ENCODE measurements at regions not wholly inside any gene's neighbourhood (a gene's known extent, or its start where the extent isn't known, plus 50 kb on each side); places are given as distances from the start of the nearest gene placed in this dataset.

GRCh38 chr16:85399583-85400284, 213.4 kb upstream of the GSE1 start:
- no peaks in the 10 kb centered on the region for H3K36me3 Mint-ChIP-seq (ENCODE audit: low read depth)
- H3K27ac Mint-ChIP-seq = no peak overlapping the region
- H3K9me3 Mint-ChIP-seq = no peaks in the 10 kb centered on the region
- no peaks in the 10 kb centered on the region for H3K4me1 Mint-ChIP-seq (ENCODE audit: low read depth)
- H3K4me3 Mint-ChIP-seq = no peak overlapping the region
- H3K27me3 Mint-ChIP-seq (ENCODE audit: low read depth) = no peaks in the 10 kb centered on the region

DNA sequence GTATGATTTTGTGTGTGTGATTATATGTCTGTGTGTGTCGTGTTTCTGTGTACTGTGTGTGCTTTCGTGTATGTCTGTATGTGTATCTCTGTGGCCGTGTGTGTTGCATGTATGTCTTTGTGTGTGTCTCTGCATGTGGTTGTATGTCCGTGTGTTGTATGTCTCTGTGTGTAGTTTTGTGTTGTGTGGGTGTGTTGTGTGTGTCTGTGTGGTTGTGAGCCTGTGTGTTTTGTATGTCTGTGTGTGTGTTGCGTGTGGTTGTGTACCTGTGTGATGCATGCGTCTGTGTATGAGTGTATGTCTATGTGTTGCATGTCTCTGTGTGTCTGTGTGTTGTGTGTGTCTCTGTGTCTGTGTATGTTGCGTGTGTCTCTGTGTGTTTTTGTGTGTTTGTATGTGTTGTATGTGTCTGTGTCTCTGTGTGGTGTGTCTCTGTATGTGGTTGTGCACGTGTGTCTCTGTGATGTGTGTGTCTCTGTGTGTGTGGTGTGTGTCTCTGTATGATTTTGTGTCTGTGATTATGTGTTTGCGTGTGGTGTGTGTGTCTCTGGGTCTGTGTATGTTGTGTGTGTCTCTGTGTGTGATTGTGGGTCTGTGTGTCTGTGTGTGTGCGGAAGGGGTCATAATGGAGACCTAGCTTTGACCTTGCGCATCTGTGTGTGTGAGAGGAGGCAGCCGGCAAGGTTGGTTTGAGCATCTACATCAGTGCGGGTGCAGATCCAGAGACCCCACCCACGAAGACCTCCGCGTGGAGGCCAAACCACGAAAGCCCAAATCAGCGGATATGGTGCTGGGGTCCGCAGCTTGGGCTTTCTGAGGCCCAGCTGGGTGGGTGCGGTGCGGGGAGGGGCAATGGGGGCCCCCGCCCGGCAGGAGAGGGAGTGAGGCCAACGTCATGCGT, 212.6 kb upstream of the GSE1 start:
- Mint-ChIP-seq H3K27me3 (ENCODE audit: low read depth) (no peaks in the 10 kb centered on the region), H3K4me3 (no peak overlapping the region), H3K4me1 (ENCODE audit: low read depth) (no peaks in the 10 kb centered on the region), H3K36me3 (ENCODE audit: low read depth) (no peaks in the 10 kb centered on the region), H3K27ac (no peak overlapping the region), H3K9me3 (no peaks in the 10 kb centered on the region)

GRCh38 chr16:85401370-85401916, 211.7 kb upstream of the GSE1 start:
- H3K27ac Mint-ChIP-seq = no peak overlapping the region
- H3K27me3 Mint-ChIP-seq (ENCODE audit: low read depth) = no peaks in the 10 kb centered on the region
- H3K9me3 Mint-ChIP-seq = no peaks in the 10 kb centered on the region
- H3K4me3 Mint-ChIP-seq = no peak overlapping the region
- no peaks in the 10 kb centered on the region for H3K36me3 Mint-ChIP-seq (ENCODE audit: low read depth)
- no peaks in the 10 kb centered on the region for H3K4me1 Mint-ChIP-seq (ENCODE audit: low read depth)

DNA sequence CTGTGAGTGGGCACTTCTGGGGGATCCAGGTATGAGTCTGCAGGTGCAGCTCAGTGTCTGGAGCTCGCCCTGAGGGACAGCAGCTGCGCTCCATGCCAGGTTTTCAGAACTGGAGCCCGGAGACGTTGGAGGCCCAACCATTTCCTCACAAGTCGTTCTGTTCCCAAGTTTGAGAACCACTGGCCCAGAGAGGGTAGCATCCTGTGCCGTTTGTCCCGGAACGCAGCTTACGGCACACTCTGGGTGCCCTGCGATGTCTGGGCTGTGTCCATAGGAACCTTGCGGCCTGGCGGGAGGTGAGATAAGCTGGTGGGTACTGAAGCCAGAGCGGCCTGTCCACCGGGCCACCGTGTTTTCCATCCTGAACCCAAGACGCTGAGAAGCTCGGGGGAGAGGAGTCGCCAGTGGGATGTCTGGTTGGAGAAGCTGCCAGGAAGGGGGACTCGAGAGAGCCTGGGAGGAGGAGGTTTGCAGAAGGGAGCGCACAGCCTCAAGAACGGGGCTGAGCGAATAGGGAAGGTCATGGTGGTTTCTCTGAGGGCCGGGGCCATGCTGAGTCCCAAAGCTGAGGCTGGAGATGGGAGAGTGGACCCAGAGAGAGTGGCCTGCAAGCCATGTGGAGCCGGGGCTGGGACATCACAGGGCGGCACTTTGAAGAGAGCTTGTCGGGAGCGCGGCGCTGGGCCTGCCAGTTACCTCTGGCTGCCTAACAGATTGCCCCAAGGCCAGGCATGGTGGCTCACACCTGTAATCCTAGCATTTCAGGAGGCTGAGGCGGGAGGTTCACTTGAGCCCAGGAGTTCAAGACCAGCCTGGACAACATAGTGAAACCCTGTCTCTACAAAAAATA, 211.0 kb upstream of the GSE1 start:
- Mint-ChIP-seq H3K9me3 (no peaks in the 10 kb centered on the region), H3K4me1 (ENCODE audit: low read depth) (no peaks in the 10 kb centered on the region), H3K27me3 (ENCODE audit: low read depth) (no peaks in the 10 kb centered on the region), H3K36me3 (ENCODE audit: low read depth) (no peaks in the 10 kb centered on the region), H3K27ac (no peak overlapping the region), H3K4me3 (no peak overlapping the region)

GRCh38 chr16:85402910-85403692, 210.0 kb upstream of the GSE1 start:
- Mint-ChIP-seq H3K27ac (no peak overlapping the region), H3K4me3 (no peak overlapping the region), H3K4me1 (ENCODE audit: low read depth) (no peaks in the 10 kb centered on the region), H3K27me3 (ENCODE audit: low read depth) (no peaks in the 10 kb centered on the region), H3K36me3 (ENCODE audit: low read depth) (no peaks in the 10 kb centered on the region), H3K9me3 (no peaks in the 10 kb centered on the region)

- no peaks in the 10 kb centered on the region for H3K36me3 Mint-ChIP-seq (ENCODE audit: low read depth)
- no peaks in the 10 kb centered on the region for H3K4me1 Mint-ChIP-seq (ENCODE audit: low read depth)
These were observed 209.4 kb upstream of the GSE1 start for GRCh38 chr16:85403693-85404092.

DNA sequence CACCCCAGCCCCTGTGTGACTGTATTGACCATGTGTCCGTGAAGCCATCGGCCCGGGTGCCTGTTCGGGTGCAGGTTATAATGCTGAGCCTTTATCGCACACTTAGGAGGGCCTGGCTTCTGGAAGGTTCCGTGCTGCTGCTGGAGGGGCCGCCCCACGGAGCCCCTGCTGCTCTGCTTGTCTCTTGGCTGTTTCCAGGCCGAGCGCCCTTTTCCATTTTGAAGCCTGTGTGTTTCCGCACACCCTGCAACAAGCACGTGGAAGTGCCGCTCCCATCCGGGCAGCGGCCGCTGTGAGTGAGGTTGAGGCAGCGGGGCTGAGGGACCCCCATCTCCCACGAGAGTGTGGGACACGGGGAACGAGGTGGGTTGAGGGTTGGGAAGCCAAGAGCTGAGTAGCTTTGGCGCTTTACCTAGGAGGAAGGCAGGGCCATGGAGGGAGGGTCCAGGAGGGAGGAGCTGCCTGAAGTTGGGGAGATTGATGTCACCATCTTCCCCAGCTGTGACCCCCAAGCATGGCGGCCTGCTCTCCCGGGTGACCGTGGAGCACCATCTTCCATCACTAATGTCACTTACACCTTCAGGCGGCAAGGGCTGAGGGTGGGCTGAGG, 200.1 kb upstream of the GSE1 start:
- H3K27me3 Mint-ChIP-seq (ENCODE audit: low read depth) = no peaks in the 10 kb centered on the region
- no peak overlapping the region for H3K4me3 Mint-ChIP-seq
- no peaks in the 10 kb centered on the region for H3K36me3 Mint-ChIP-seq (ENCODE audit: low read depth)
- H3K4me1 Mint-ChIP-seq (ENCODE audit: low read depth) = no peaks in the 10 kb centered on the region
- H3K27ac Mint-ChIP-seq = no peak overlapping the region
- H3K9me3 Mint-ChIP-seq = peaks cover 16% of the 10 kb centered on the region

More at GRCh38 chr16:85403693-85404092, 209.4 kb upstream of the GSE1 start:
- H3K27ac Mint-ChIP-seq = no peak overlapping the region
- H3K9me3 Mint-ChIP-seq = no peaks in the 10 kb centered on the region
- H3K27me3 Mint-ChIP-seq (ENCODE audit: low read depth) = no peaks in the 10 kb centered on the region
- no peak overlapping the region for H3K4me3 Mint-ChIP-seq

DNA sequence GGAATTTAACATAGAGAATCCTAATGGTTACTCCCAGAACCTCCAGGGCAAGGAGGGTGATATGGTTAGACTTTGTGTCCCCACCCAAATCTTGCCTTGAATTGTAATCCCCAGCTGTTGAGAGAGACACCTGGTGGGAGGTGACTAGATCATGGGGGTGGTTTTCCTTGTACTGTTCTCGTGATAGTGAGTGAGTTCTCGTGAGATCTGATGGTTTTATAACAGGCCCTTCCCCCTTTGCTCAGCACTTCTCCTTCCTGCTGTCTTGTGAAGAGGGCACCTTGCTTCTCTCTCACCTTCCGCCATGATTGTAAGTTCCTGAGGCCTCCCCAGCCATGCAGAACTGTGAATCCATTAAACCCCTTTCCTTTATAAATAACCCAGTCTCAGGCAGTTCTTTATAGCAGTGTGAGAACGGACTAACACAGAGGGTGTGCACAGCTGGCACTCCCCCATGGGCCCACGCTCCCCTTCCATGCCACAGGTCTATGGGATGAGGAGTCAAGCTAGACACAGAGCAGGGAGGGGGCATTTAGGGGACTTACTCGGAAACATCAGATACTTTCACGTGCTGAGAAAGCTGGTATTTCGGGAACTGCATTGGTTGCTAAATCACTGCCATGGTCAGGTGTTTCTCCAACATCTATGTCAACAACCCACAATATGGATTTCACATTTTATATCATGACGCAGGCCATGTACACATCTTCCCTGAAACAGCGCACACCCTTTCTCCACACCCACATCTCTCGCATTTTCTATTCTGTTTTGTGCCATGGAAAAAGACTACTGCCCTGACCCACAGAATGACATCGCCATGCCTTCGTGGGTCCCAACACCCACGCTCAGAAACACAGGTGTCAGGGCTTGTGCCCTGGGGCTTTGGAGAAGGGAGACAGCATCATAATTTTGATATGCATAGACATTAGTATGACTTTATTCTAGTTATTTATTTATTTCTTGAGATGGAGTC, 199.1 kb upstream of the GSE1 start:
- Mint-ChIP-seq H3K27me3 (ENCODE audit: low read depth) (no peaks in the 10 kb centered on the region), H3K4me1 (ENCODE audit: low read depth) (no peaks in the 10 kb centered on the region), H3K36me3 (ENCODE audit: low read depth) (no peaks in the 10 kb centered on the region), H3K4me3 (no peak overlapping the region), H3K9me3 (peaks cover 16% of the 10 kb centered on the region), H3K27ac (no peak overlapping the region)

GRCh38 chr16:85415196-85416090, 197.7 kb upstream of the GSE1 start:
- H3K27ac Mint-ChIP-seq = no peak overlapping the region
- H3K36me3 Mint-ChIP-seq (ENCODE audit: low read depth) = no peaks in the 10 kb centered on the region
- H3K4me1 Mint-ChIP-seq (ENCODE audit: low read depth) = no peaks in the 10 kb centered on the region
- no peak overlapping the region for H3K4me3 Mint-ChIP-seq
- H3K9me3 Mint-ChIP-seq = peaks cover 16% of the 10 kb centered on the region
- H3K27me3 Mint-ChIP-seq (ENCODE audit: low read depth) = no peaks in the 10 kb centered on the region

- Mint-ChIP-seq H3K27me3 (ENCODE audit: low read depth) (no peaks in the 10 kb centered on the region), H3K36me3 (ENCODE audit: low read depth) (no peaks in the 10 kb centered on the region), H3K4me3 (no peak overlapping the region), H3K9me3 (peaks cover 16% of the 10 kb centered on the region), H3K4me1 (ENCODE audit: low read depth) (peaks cover 2% of the 10 kb centered on the region), H3K27ac (no peak overlapping the region)
These were observed 196.7 kb upstream of the GSE1 start for GRCh38 chr16:85416228-85417109.

- Mint-ChIP-seq H3K4me3 (no peak overlapping the region), H3K4me1 (ENCODE audit: low read depth) (peaks cover 2% of the 10 kb centered on the region), H3K27ac (no peak overlapping the region), H3K9me3 (peaks cover 16% of the 10 kb centered on the region), H3K27me3 (ENCODE audit: low read depth) (no peaks in the 10 kb centered on the region), H3K36me3 (ENCODE audit: low read depth) (no peaks in the 10 kb centered on the region)
These were observed 195.8 kb upstream of the GSE1 start for GRCh38 chr16:85417156-85417860.

All from T-helper 1 cell treated with Interleukin-12 subunit alpha and Interleukin-12 subunit beta and Interleukin-4 antibody, amounts not matched to agents 30 μg/mL and 1 μg/mL, for 36 hours (primary cell).